Activated CD4-positive, alpha-beta T cell treated with anti-CD3 and anti-CD28 coated beads, Interleukin-2, amount 10 ng/mL, durations not matched to agents 7 days and 5 days (primary cell): ENCODE measurements at regions not wholly inside any gene's neighbourhood (a gene's known extent, or its start where the extent isn't known, plus 50 kb on each side); places are given as distances from the start of the nearest gene placed in this dataset.

Experiments used
- CTCF ChIA-PET: fragments of 350-600 bp; sonication (Branson Sonifier 250); formaldehyde crosslinking; loops from one replicate; lab custom pipeline; 2021; ENCODE audit warnings: antibody characterized with exemption; lab: Charles Lee
- POLR2A ChIA-PET: fragments of 350-600 bp; sonication (Branson Sonifier 250); formaldehyde crosslinking; loops from one replicate; lab custom pipeline; 2021; ENCODE audit warnings: antibody characterized with exemption; lab: Charles Lee
- DNase-seq: peaks from one replicate; pipeline ENCODE4 v3.0.0-alpha.2; 2020
- H3K27ac Mint-ChIP-seq: one replicate; pipeline ENCODE4 v1.8.0; 2021; ENCODE audit warnings: mild to moderate bottlenecking, moderate library complexity, mixed read lengths
- H3K27me3 Mint-ChIP-seq: one replicate; pipeline ENCODE4 v1.8.0; 2021; ENCODE audit warnings: mixed read lengths
- H3K36me3 Mint-ChIP-seq: one replicate; pipeline ENCODE4 v1.8.0; 2021; ENCODE audit warnings: low read depth, mixed read lengths
- H3K4me1 Mint-ChIP-seq: one replicate; pipeline ENCODE4 v1.8.0; 2021; ENCODE audit warnings: mixed read lengths
- H3K4me3 Mint-ChIP-seq: one replicate; pipeline ENCODE4 v1.8.0; 2021; ENCODE audit warnings: mild to moderate bottlenecking, moderate library complexity, mixed read lengths
- H3K9me3 Mint-ChIP-seq: one replicate; pipeline ENCODE4 v1.8.0; 2021; ENCODE audit warnings: mixed read lengths

- H3K4me1 Mint-ChIP-seq, result no peaks in the 10 kb centered on the region
- no peak overlapping the region for H3K4me3 Mint-ChIP-seq
- H3K36me3 Mint-ChIP-seq, result no peaks in the 10 kb centered on the region
- no peaks in the 10 kb centered on the region for H3K9me3 Mint-ChIP-seq
- ChIA-PET CTCF (no interaction called here), POLR2A (no interaction called here)
- no peak for DNase-seq
- no peak overlapping the region for H3K27ac Mint-ChIP-seq
- no peaks in the 10 kb centered on the region for H3K27me3 Mint-ChIP-seq
These were observed 609.7 kb downstream of the TLL1 start for GRCh38 chr4:166482758-166483157.

GRCh38 chr4:166491635-166492034 lies 618.6 kb downstream of the TLL1 start:
- Mint-ChIP-seq H3K9me3 (no peaks in the 10 kb centered on the region), H3K4me1 (no peaks in the 10 kb centered on the region), H3K36me3 (no peaks in the 10 kb centered on the region), H3K27me3 (no peaks in the 10 kb centered on the region), H3K27ac (no peak overlapping the region), H3K4me3 (no peak overlapping the region)
- CTCF ChIA-PET, result no interaction called here
- DNase-seq, result no peak
- POLR2A ChIA-PET, result no interaction called here

GRCh38 chr4:166493924-166494345 lies 620.9 kb downstream of the TLL1 start:
- Mint-ChIP-seq H3K27me3 (no peaks in the 10 kb centered on the region), H3K36me3 (no peaks in the 10 kb centered on the region), H3K27ac (no peak overlapping the region), H3K4me1 (no peaks in the 10 kb centered on the region), H3K9me3 (no peaks in the 10 kb centered on the region), H3K4me3 (no peak overlapping the region)
- POLR2A ChIA-PET, result no interaction called here
- DNase-seq, result no peak
- CTCF ChIA-PET, result no interaction called here

GRCh38 chr4:166498546-166498945 lies 625.5 kb downstream of the TLL1 start:
- ChIA-PET POLR2A (no interaction called here), CTCF (no interaction called here)
- no peaks in the 10 kb centered on the region for H3K4me1 Mint-ChIP-seq
- no peaks in the 10 kb centered on the region for H3K36me3 Mint-ChIP-seq
- H3K27ac Mint-ChIP-seq, result no peak overlapping the region
- no peak for DNase-seq
- no peak overlapping the region for H3K4me3 Mint-ChIP-seq
- no peaks in the 10 kb centered on the region for H3K9me3 Mint-ChIP-seq
- no peaks in the 10 kb centered on the region for H3K27me3 Mint-ChIP-seq

GRCh38 chr4:166499820-166500219 lies 626.8 kb downstream of the TLL1 start:
- no peak overlapping the region for H3K27ac Mint-ChIP-seq
- H3K27me3 Mint-ChIP-seq, result no peaks in the 10 kb centered on the region
- no peak for DNase-seq
- no peaks in the 10 kb centered on the region for H3K4me1 Mint-ChIP-seq
- CTCF ChIA-PET, result no interaction called here
- H3K36me3 Mint-ChIP-seq, result no peaks in the 10 kb centered on the region
- POLR2A ChIA-PET, result no interaction called here
- no peak overlapping the region for H3K4me3 Mint-ChIP-seq
- H3K9me3 Mint-ChIP-seq, result no peaks in the 10 kb centered on the region

- Mint-ChIP-seq H3K36me3 (no peaks in the 10 kb centered on the region), H3K4me3 (no peak overlapping the region), H3K4me1 (no peaks in the 10 kb centered on the region), H3K27me3 (no peaks in the 10 kb centered on the region), H3K27ac (no peak overlapping the region), H3K9me3 (no peaks in the 10 kb centered on the region)
- DNase-seq, result no peak
- ChIA-PET POLR2A (no interaction called here), CTCF (no interaction called here)
These were observed 628.9 kb downstream of the TLL1 start for GRCh38 chr4:166501941-166502382.

GRCh38 chr4:166502660-166503059 lies 629.6 kb downstream of the TLL1 start:
- ChIA-PET CTCF (no interaction called here), POLR2A (no interaction called here)
- Mint-ChIP-seq H3K27me3 (no peaks in the 10 kb centered on the region), H3K4me3 (no peak overlapping the region), H3K4me1 (no peaks in the 10 kb centered on the region), H3K9me3 (no peaks in the 10 kb centered on the region), H3K27ac (no peak overlapping the region), H3K36me3 (no peaks in the 10 kb centered on the region)
- DNase-seq, result no peak

GRCh38 chr4:166506051-166506450 lies 633.0 kb downstream of the TLL1 start:
- ChIA-PET POLR2A (no interaction called here), CTCF (no interaction called here)
- Mint-ChIP-seq H3K4me1 (no peaks in the 10 kb centered on the region), H3K4me3 (no peak overlapping the region), H3K9me3 (no peaks in the 10 kb centered on the region), H3K27ac (no peak overlapping the region), H3K27me3 (no peaks in the 10 kb centered on the region), H3K36me3 (no peaks in the 10 kb centered on the region)
- DNase-seq, result no peak

GRCh38 chr4:166512267-166512666 lies 639.2 kb downstream of the TLL1 start:
- Mint-ChIP-seq H3K4me3 (no peak overlapping the region), H3K9me3 (no peaks in the 10 kb centered on the region), H3K27me3 (no peaks in the 10 kb centered on the region), H3K4me1 (no peaks in the 10 kb centered on the region), H3K36me3 (no peaks in the 10 kb centered on the region), H3K27ac (no peak overlapping the region)
- ChIA-PET CTCF (no interaction called here), POLR2A (no interaction called here)
- DNase-seq, result no peak

- H3K27ac Mint-ChIP-seq, result no peak overlapping the region
- H3K9me3 Mint-ChIP-seq, result peaks cover 3% of the 10 kb centered on the region
These were observed 645.3 kb downstream of the TLL1 start for GRCh38 chr4:166518315-166518714.

GRCh38 chr4:166518776-166519175 lies 645.7 kb downstream of the TLL1 start:
- DNase-seq, result no peak
- CTCF ChIA-PET, result no interaction called here
- H3K4me3 Mint-ChIP-seq, result no peak overlapping the region
- no peaks in the 10 kb centered on the region for H3K4me1 Mint-ChIP-seq
- peaks cover 3% of the 10 kb centered on the region for H3K9me3 Mint-ChIP-seq
- H3K36me3 Mint-ChIP-seq, result no peaks in the 10 kb centered on the region
- H3K27ac Mint-ChIP-seq, result no peak overlapping the region
- POLR2A ChIA-PET, result no interaction called here
- H3K27me3 Mint-ChIP-seq, result no peaks in the 10 kb centered on the region

More at GRCh38 chr4:166518315-166518714, 645.3 kb downstream of the TLL1 start:
- ChIA-PET CTCF (no interaction called here), POLR2A (no interaction called here)
- Mint-ChIP-seq H3K36me3 (no peaks in the 10 kb centered on the region), H3K4me3 (no peak overlapping the region), H3K27me3 (no peaks in the 10 kb centered on the region), H3K4me1 (no peaks in the 10 kb centered on the region)
- no peak for DNase-seq

GRCh38 chr4:166519774-166520173 lies 646.7 kb downstream of the TLL1 start:
- DNase-seq, result no peak
- H3K36me3 Mint-ChIP-seq, result no peaks in the 10 kb centered on the region
- no peaks in the 10 kb centered on the region for H3K4me1 Mint-ChIP-seq
- H3K9me3 Mint-ChIP-seq, result peaks cover 3% of the 10 kb centered on the region
- ChIA-PET POLR2A (no interaction called here), CTCF (no interaction called here)
- H3K27ac Mint-ChIP-seq, result no peak overlapping the region
- no peaks in the 10 kb centered on the region for H3K27me3 Mint-ChIP-seq
- no peak overlapping the region for H3K4me3 Mint-ChIP-seq

GRCh38 chr4:166527500-166527899 lies 654.5 kb downstream of the TLL1 start:
- POLR2A ChIA-PET, result no interaction called here

GRCh38 chr4:166531703-166532102 lies 658.7 kb downstream of the TLL1 start:
- no peak for DNase-seq
- H3K27ac Mint-ChIP-seq, result no peak overlapping the region
- H3K27me3 Mint-ChIP-seq, result no peaks in the 10 kb centered on the region
- H3K9me3 Mint-ChIP-seq, result no peaks in the 10 kb centered on the region
- H3K4me3 Mint-ChIP-seq, result no peak overlapping the region
- H3K4me1 Mint-ChIP-seq, result no peaks in the 10 kb centered on the region
- POLR2A ChIA-PET, result no interaction called here
- no peaks in the 10 kb centered on the region for H3K36me3 Mint-ChIP-seq
- CTCF ChIA-PET, result no interaction called here

More at GRCh38 chr4:166527500-166527899, 654.5 kb downstream of the TLL1 start:
- Mint-ChIP-seq H3K27me3 (no peaks in the 10 kb centered on the region), H3K27ac (no peak overlapping the region), H3K4me1 (no peaks in the 10 kb centered on the region), H3K36me3 (no peaks in the 10 kb centered on the region), H3K4me3 (no peak overlapping the region), H3K9me3 (no peaks in the 10 kb centered on the region)
- CTCF ChIA-PET, result no interaction called here
- no peak for DNase-seq
